ENCODE measurements at regions not wholly inside any gene's neighbourhood (a gene's known extent, or its start where the extent isn't known, plus 50 kb on each side); places are given as distances from the start of the nearest gene placed in this dataset.

DNA sequence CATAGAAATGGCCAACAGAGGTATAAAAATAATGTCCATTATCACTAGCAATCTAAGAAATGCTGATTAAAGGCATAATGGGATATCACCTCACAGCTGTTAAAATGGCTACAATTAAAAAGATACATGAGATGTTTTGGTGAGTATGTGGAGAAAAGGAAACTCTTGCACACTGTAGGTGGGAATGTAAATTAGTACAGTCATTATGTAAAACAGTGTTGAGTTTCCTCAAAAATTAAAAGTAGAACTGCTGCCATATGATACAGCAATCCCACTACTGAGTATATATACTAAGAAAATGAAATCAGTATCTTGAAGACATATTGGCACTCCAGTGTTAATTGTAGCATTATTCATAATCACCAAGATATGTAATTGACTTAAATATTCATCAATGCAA is 982.2 kb upstream of the EPHA6 start:
- TF ChIP-seq GATA2 (IDR thresholded peaks at IDR 0.05; ENCODE audit: low read depth, low read length) (no peak), GATA3 (IDR thresholded peaks at IDR 0.05; ENCODE audit: low read depth, low read length) (no peak)
